Spleen (tissue), 7 donors: ENCODE measurements at regions not wholly inside any gene's neighbourhood (a gene's known extent, or its start where the extent isn't known, plus 50 kb on each side); places are given as distances from the start of the nearest gene placed in this dataset.

Experiments used
- CTCF ChIP-seq, 11 experiments: fragments of 200-600 bp in 7 of 11; fragments of 450-650 bp in 4 of 11; sonication (generic) in 4 of 11; IDR thresholded peaks in 8 of 11; conservative IDR thresholded peaks in 3 of 11; 1 replicate in 7 of 11; 2 replicates in 4 of 11; pipeline versions ENCODE4 v1.4.0 to v1.8.0; 2016 to 2021; ENCODE audit warnings: antibody characterized with exemption in 11 of 11, inconsistent platforms in 4 of 11, mild to moderate bottlenecking in 1 of 11
- POLR2A ChIP-seq, 3 donors: fragments of 450-650 bp; IDR thresholded peaks; one replicate each; pipeline ENCODE4 v1.5.1; 2017; ENCODE audit warnings: antibody characterized with exemption in 3 of 3, mild to moderate bottlenecking in 1 of 3
- POLR2AphosphoS5 ChIP-seq, 3 donors: sonication (generic); formaldehyde crosslinking; IDR thresholded peaks; one replicate each; pipeline ENCODE4 v1.5.1; 2017; ENCODE audit warnings: antibody characterized with exemption in 3 of 3
- donor health status: DM: no; HTN: no; CAD: no; lungs with moderate emphysema.
- donor health status: DM: no; HTN: no; CAD: no.
- donor health status: DM: no; HTN: no; CAD: no.

- no peak for TF ChIP-seq CTCF (IDR thresholded peaks at IDR 0.05 in 8 of 11, conservative IDR thresholded peaks at IDR 0.05 in 3 of 11)
- TF ChIP-seq POLR2AphosphoS5 (IDR thresholded peaks at IDR 0.05), result no peak
- TF ChIP-seq POLR2A (IDR thresholded peaks at IDR 0.05), result no peak
These were observed 93.4 kb downstream of the GLI2 start for GRCh38 chr2:120828829-120829632.
